Spleen (tissue), 11 donors: ENCODE measurements at regions not wholly inside any gene's neighbourhood (a gene's known extent, or its start where the extent isn't known, plus 50 kb on each side); places are given as distances from the start of the nearest gene placed in this dataset.

Experiments
- DNase-seq: peaks from one replicate; pipeline ENCODE4 v3.0.0-alpha.2; 2020
- H3K27ac ChIP-seq, 8 donors: fragments of 200-600 bp; sonication (generic) in 7 of 8; 1 replicate in 4 of 8; 2 replicates in 4 of 8; pipeline versions ENCODE4 v1.5.0 to v1.8.0; 2016 to 2021; ENCODE audit warnings: inconsistent platforms in 4 of 8, mild to moderate bottlenecking in 4 of 8, moderate library complexity in 1 of 8
- H3K27me3 ChIP-seq, 7 donors: fragments of 200-600 bp; sonication (generic) in 6 of 7; replicated peaks in 1 of 7; 1 replicate in 4 of 7; 2 replicates in 3 of 7; pipeline versions ENCODE4 v1.5.0 to v1.8.0; 2016 to 2021; ENCODE audit warnings: inconsistent platforms in 3 of 7, mild to moderate bottlenecking in 1 of 7
- H3K36me3 ChIP-seq, 6 donors: fragments of 200-600 bp; sonication (generic) in 5 of 6; 1 replicate in 4 of 6; 2 replicates in 2 of 6; pipeline versions ENCODE4 v1.5.0 to v1.8.0; 2016 to 2021; ENCODE audit warnings: inconsistent platforms in 2 of 6
- H3K4me1 ChIP-seq, 6 donors: fragments of 200-600 bp; sonication (generic) in 5 of 6; 1 replicate in 3 of 6; 2 replicates in 3 of 6; pipeline versions ENCODE4 v1.5.0 to v1.8.0; 2016 to 2021; ENCODE audit warnings: inconsistent platforms in 3 of 6
- H3K4me3 ChIP-seq, 8 donors: fragments of 200-600 bp; sonication (generic) in 7 of 8; 1 replicate in 4 of 8; 2 replicates in 4 of 8; pipeline versions ENCODE4 v1.5.0 to v1.8.0; 2016 to 2021; ENCODE audit warnings: inconsistent platforms in 4 of 8, mild to moderate bottlenecking in 4 of 8, moderate library complexity in 2 of 8
- H3K9me3 ChIP-seq, 8 donors: fragments of 200-600 bp; sonication (generic) in 7 of 8; 1 replicate in 4 of 8; 2 replicates in 4 of 8; pipeline versions ENCODE4 v1.5.0 to v1.8.0; 2016 to 2021; ENCODE audit warnings: inconsistent platforms in 4 of 8
- POLR2A ChIP-seq, 3 donors: fragments of 450-650 bp; IDR thresholded peaks; one replicate each; pipeline ENCODE4 v1.5.1; 2017; ENCODE audit warnings: antibody characterized with exemption in 3 of 3, mild to moderate bottlenecking in 1 of 3
- POLR2AphosphoS5 ChIP-seq, 3 donors: sonication (generic); formaldehyde crosslinking; IDR thresholded peaks; one replicate each; pipeline ENCODE4 v1.5.1; 2017; ENCODE audit warnings: antibody characterized with exemption in 3 of 3
- WGBS, 5 donors: extraction: QIAGEN DNeasy Blood & Tissue Kit in 3 of 5; methylation state at CpG; one replicate each; pipeline versions ENCODE4 v1.1.5 to v1.1.7; 2013 to 2018; 5-methylcytosine and 5-hydroxymethylcytosine counted together
- intact Hi-C: fragments of 100-400 bp; cut with DNase I; formaldehyde crosslinking; loops from one replicate; pipeline ENCODE4 v1.15.0; 2023; ENCODE audit warnings: low total_unique reads
- TF ChIP-seq, protein P1 (sequence below), 11 experiments: fragments of 200-600 bp in 7 of 11; fragments of 450-650 bp in 4 of 11; sonication (generic) in 4 of 11; IDR thresholded peaks in 8 of 11; conservative IDR thresholded peaks in 3 of 11; 1 replicate in 7 of 11; 2 replicates in 4 of 11; pipeline versions ENCODE4 v1.4.0 to v1.8.0; 2016 to 2021; ENCODE audit warnings: antibody characterized with exemption in 11 of 11, inconsistent platforms in 4 of 11, mild to moderate bottlenecking in 1 of 11
- donor health status: healthy with polysubstance abuse.
- donor health status: DM: no; HTN: no; CAD: no; lungs with moderate emphysema.
- donor health status: DM: no; HTN: no; CAD: no.
- donor health status: Bipolar disorder and iron deficiency.
- donor health status: healthy.
- donor health status: DM: no; HTN: no; CAD: no.
- donor health status: DM: yes; HTN: yes; CAD: no.

GRCh38 chr7:97372882-97373281 is 255.4 kb downstream of the SDHAF3 start:
- TF ChIP-seq POLR2A (IDR thresholded peaks at IDR 0.05) (no peak), POLR2AphosphoS5 (IDR thresholded peaks at IDR 0.05) (no peak)
- TF ChIP-seq, protein P1, sequence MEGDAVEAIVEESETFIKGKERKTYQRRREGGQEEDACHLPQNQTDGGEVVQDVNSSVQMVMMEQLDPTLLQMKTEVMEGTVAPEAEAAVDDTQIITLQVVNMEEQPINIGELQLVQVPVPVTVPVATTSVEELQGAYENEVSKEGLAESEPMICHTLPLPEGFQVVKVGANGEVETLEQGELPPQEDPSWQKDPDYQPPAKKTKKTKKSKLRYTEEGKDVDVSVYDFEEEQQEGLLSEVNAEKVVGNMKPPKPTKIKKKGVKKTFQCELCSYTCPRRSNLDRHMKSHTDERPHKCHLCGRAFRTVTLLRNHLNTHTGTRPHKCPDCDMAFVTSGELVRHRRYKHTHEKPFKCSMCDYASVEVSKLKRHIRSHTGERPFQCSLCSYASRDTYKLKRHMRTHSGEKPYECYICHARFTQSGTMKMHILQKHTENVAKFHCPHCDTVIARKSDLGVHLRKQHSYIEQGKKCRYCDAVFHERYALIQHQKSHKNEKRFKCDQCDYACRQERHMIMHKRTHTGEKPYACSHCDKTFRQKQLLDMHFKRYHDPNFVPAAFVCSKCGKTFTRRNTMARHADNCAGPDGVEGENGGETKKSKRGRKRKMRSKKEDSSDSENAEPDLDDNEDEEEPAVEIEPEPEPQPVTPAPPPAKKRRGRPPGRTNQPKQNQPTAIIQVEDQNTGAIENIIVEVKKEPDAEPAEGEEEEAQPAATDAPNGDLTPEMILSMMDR (IDR thresholded peaks at IDR 0.05 in 8 of 11, conservative IDR thresholded peaks at IDR 0.05 in 3 of 11), result no peak
- H3K9me3 ChIP-seq, result peaks cover 0 to 10% (median under 1%) of the 10 kb centered on the region in 8 donors
- no peaks in the 10 kb centered on the region for H3K27me3 ChIP-seq
- H3K27ac ChIP-seq, result no peak overlapping the region
- WGBS, 5 donors, result 66 to 79% (median 76%) methylated on average over 3 of the region's 3 CpGs
- no peaks in the 10 kb centered on the region for H3K4me1 ChIP-seq
- intact Hi-C loops, result no loop called here
- no peak overlapping the region for H3K4me3 ChIP-seq
- H3K36me3 ChIP-seq, result no peaks in the 10 kb centered on the region
- no peak for DNase-seq

DNA sequence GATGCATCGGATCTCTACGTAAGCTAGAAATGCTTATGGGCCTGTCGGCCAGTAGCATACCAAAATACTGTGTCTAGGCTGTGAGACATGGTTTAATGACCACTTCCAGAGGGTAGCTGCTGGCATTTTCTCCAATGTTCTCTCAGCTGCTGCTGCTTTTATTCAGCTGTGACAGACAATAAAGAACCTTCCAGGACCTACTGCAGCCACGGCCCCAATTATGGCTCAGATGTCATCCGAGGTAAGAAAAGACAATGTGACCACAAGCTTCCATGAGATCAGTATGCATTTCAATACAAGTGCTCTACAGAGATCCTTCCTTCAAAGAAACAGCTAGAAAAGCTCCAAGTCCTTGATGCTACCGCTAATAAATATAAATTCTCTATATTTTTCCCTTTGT is 256.2 kb downstream of the SDHAF3 start:
- TF ChIP-seq POLR2AphosphoS5 (IDR thresholded peaks at IDR 0.05) (no peak), POLR2A (IDR thresholded peaks at IDR 0.05) (no peak)
- TF ChIP-seq, protein P1 (IDR thresholded peaks at IDR 0.05 in 8 of 11, conservative IDR thresholded peaks at IDR 0.05 in 3 of 11), result no peak

GRCh38 chr7:97377713-97378112 is 260.2 kb downstream of the SDHAF3 start:
- TF ChIP-seq, protein P1 (IDR thresholded peaks at IDR 0.05 in 8 of 11, conservative IDR thresholded peaks at IDR 0.05 in 3 of 11), result no peak
- TF ChIP-seq POLR2A (IDR thresholded peaks at IDR 0.05) (no peak), POLR2AphosphoS5 (IDR thresholded peaks at IDR 0.05) (no peak)
- Histone ChIP-seq H3K36me3 (no peaks in the 10 kb centered on the region), H3K4me1 (no peaks in the 10 kb centered on the region), H3K9me3 (no peaks in the 10 kb centered on the region), H3K27me3 (no peaks in the 10 kb centered on the region), H3K27ac (no peak overlapping the region), H3K4me3 (no peak overlapping the region)
- no peak for DNase-seq
- WGBS, 5 donors, result 94 to 98% (median 97%) methylated on average over 3 of the region's 3 CpGs
- intact Hi-C loops, result no loop called here

More for the DNA sequence above, 256.2 kb downstream of the SDHAF3 start:
- Histone ChIP-seq H3K27me3 (no peaks in the 10 kb centered on the region), H3K27ac (no peak overlapping the region), H3K4me3 (no peak overlapping the region), H3K4me1 (no peaks in the 10 kb centered on the region), H3K36me3 (no peaks in the 10 kb centered on the region), H3K9me3 (peaks cover 0 to 2% (median 0%) of the 10 kb centered on the region in 8 donors)
- 78 to 84% (median 83%) methylated on average over 6 of the region's 6 CpGs for WGBS, 5 donors
- intact Hi-C loops, result no loop called here
- DNase-seq, result no peak

GRCh38 chr7:97381815-97382554 is 264.5 kb downstream of the SDHAF3 start:
- 60 to 78% (median 71%) methylated on average over 4 of the region's 4 CpGs for WGBS, 5 donors
- DNase-seq, result no peak
- Histone ChIP-seq H3K36me3 (no peaks in the 10 kb centered on the region), H3K9me3 (no peaks in the 10 kb centered on the region), H3K4me3 (no peak overlapping the region), H3K27ac (no peak overlapping the region), H3K27me3 (no peaks in the 10 kb centered on the region), H3K4me1 (no peaks in the 10 kb centered on the region)
- intact Hi-C loops, result no loop called here
- TF ChIP-seq POLR2A (IDR thresholded peaks at IDR 0.05), result no peak
- TF ChIP-seq POLR2AphosphoS5 (IDR thresholded peaks at IDR 0.05), result no peak
- TF ChIP-seq, protein P1 (IDR thresholded peaks at IDR 0.05 in 8 of 11, conservative IDR thresholded peaks at IDR 0.05 in 3 of 11), result no peak
